Transverse colon (tissue), 3 donors: ENCODE measurements at regions not wholly inside any gene's neighbourhood (a gene's known extent, or its start where the extent isn't known, plus 50 kb on each side); places are given as distances from the start of the nearest gene placed in this dataset.

Experiments used
- POLR2A ChIP-seq: fragments of 450-650 bp; IDR thresholded peaks from one replicate; pipeline ENCODE4 v1.6.1; 2016; ENCODE audit warnings: antibody characterized with exemption, mild to moderate bottlenecking, moderate library complexity
- TF ChIP-seq, protein P1 (sequence below), 5 experiments: fragments of 200-600 bp in 3 of 5; fragments of 450-650 bp in 2 of 5; sonication (generic) in 3 of 5; IDR thresholded peaks; 1 replicate in 2 of 5; 2 replicates in 3 of 5; pipeline ENCODE4 v1.5.1; 2016 to 2017; ENCODE audit warnings: antibody characterized with exemption in 5 of 5, inconsistent platforms in 3 of 5, mild to moderate bottlenecking in 2 of 5, moderate library complexity in 1 of 5

DNA sequence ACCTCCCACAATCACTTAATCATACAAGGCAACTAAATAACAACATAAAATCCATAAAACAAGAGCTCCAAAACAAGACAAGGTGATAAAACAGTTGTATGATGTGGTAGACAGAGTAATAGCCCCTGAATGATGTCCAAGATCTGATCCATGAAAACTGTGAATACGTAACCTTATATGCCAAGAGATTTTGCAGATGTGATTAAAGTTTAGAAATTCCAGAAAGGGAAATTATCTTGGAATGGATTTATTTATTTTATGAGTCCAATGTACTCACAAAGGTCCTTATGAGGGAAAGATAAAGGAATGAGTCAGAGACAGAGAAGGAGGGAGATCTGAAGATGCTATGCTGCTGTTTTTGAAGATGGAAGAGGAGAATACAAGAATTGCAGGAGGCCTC lies 1775.7 kb upstream of the C9orf72 start:
- TF ChIP-seq, protein P1, sequence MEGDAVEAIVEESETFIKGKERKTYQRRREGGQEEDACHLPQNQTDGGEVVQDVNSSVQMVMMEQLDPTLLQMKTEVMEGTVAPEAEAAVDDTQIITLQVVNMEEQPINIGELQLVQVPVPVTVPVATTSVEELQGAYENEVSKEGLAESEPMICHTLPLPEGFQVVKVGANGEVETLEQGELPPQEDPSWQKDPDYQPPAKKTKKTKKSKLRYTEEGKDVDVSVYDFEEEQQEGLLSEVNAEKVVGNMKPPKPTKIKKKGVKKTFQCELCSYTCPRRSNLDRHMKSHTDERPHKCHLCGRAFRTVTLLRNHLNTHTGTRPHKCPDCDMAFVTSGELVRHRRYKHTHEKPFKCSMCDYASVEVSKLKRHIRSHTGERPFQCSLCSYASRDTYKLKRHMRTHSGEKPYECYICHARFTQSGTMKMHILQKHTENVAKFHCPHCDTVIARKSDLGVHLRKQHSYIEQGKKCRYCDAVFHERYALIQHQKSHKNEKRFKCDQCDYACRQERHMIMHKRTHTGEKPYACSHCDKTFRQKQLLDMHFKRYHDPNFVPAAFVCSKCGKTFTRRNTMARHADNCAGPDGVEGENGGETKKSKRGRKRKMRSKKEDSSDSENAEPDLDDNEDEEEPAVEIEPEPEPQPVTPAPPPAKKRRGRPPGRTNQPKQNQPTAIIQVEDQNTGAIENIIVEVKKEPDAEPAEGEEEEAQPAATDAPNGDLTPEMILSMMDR (IDR thresholded peaks at IDR 0.05), result no peak
- TF ChIP-seq POLR2A, result no peak
